Ascending aorta (tissue), 2 donors: ENCODE measurements at regions not wholly inside any gene's neighbourhood (a gene's known extent, or its start where the extent isn't known, plus 50 kb on each side); places are given as distances from the start of the nearest gene placed in this dataset.
"Not testable (repeated sequence)": the region's sequence is repeated elsewhere in the genome, so short reads cannot be mapped to it uniquely, and the experiment has no call there.

Experiments used
- DNase-seq, 2 donors: peaks; one replicate each; pipeline ENCODE4 v3.0.0-alpha.2; 2019; ENCODE audit warnings: low spot score in 2 of 2
- H3K27ac ChIP-seq, 2 donors: fragments of 200-600 bp; sonication (generic); one replicate each; pipeline ENCODE4 v1.5.1; 2016 to 2017; ENCODE audit warnings: mild to moderate bottlenecking in 1 of 2
- H3K27me3 ChIP-seq: fragments of 200-600 bp; sonication (generic); one replicate; pipeline ENCODE4 v1.5.1; 2017
- H3K36me3 ChIP-seq, 2 donors: fragments of 200-600 bp; sonication (generic); one replicate each; pipeline ENCODE4 v1.5.1; 2016
- H3K4me1 ChIP-seq, 2 donors: fragments of 200-600 bp; sonication (generic); one replicate each; pipeline ENCODE4 v1.5.1; 2016 to 2017; ENCODE audit warnings: mild to moderate bottlenecking in 1 of 2
- H3K4me3 ChIP-seq, 2 donors: fragments of 200-600 bp; sonication (generic); one replicate each; pipeline ENCODE4 v1.5.1; 2016 to 2017; ENCODE audit warnings: mild to moderate bottlenecking in 1 of 2
- H3K9me3 ChIP-seq, 2 donors: fragments of 200-600 bp; sonication (generic); one replicate each; pipeline ENCODE4 v1.5.1; 2016
- intact Hi-C: fragments of 100-400 bp; cut with DNase I; formaldehyde crosslinking; loops from one replicate; pipeline ENCODE4 v1.15.1; 2023

- H3K27ac ChIP-seq, H3K27me3 ChIP-seq, H3K36me3 ChIP-seq, H3K4me3 ChIP-seq, DNase-seq, H3K9me3 ChIP-seq, H3K4me1 ChIP-seq, intact Hi-C loops: not testable (repeated sequence)
Observed at GRCh38 chr14:19157106-19157709, 190.0 kb downstream of the POTEM start.

DNA sequence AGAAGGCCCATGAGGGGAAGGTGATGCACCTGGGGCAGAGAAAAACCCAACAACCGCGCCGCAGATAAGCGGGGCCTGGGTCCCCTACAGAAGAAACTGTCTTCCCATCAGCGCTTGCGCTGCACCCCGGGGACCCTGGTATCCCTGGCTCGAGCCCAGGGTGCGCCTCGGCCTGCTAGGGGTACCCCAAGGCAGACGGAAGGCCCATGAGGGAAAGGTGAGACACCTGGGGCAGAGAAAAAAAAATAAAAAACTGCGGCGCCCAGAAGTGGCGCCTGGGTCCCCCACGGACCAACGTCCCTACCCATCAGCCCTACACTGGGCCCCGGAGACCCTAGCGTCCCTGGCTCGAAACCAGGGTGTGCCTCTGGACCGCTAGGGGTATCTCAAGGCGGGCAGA, 190.8 kb downstream of the POTEM start:
- H3K36me3 ChIP-seq, H3K27ac ChIP-seq, H3K4me1 ChIP-seq, DNase-seq, intact Hi-C loops, H3K27me3 ChIP-seq, H3K9me3 ChIP-seq, H3K4me3 ChIP-seq: not testable (repeated sequence)

DNA sequence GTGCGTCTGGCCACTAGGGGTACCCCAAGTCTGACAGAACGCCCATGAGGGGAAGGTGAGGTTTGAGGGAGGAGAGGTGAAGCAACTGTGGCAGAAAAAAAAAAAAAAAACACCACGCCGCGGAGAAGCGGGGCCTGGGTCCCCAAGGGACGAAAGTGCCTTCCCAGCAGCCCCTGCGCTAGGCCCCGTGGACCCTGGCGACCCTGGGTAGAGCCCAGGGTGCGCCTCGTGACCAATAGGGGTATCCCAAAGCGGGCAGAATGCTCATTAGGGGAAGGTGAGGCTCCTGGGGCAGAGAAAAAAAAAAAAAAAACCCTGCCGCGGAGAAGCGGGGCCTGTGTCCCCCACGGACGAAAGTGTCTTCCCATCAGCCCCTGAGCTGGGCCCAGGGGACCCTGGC, 191.4 kb downstream of the POTEM start:
- not testable (repeated sequence) for H3K36me3 ChIP-seq

DNA sequence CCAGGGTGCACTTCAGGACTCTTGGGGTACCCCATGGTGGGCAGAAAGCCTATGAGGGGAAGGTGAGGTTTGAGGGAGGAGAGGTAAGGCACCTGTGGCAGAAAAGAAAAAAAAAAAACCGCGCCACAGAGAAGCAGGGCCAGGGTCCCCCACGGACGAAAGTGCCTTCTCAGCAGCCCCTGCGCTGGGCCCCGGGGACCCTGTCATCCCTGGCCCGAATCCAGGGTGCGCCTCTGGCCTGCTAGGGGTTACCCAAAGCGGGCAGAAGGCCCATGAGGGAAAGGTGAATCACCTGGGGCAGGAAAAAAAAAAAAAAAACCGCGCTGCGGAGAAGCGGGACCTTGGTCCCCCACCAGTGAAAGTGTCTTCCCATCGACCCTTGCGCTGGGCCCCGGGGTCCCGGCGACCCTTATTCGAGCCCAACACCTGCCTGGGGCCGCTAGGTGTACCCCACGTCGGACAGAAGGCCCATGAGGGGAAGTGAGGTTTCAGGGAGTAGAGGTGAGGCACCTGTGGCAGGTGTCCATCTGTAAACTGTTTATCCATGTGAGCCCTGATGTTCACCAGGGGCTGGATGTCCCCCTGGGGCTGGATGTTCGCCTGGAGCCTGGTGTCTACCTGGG, 191.9 kb downstream of the POTEM start:
- intact Hi-C loops, H3K4me3 ChIP-seq, H3K27me3 ChIP-seq, H3K9me3 ChIP-seq, DNase-seq, H3K36me3 ChIP-seq, H3K27ac ChIP-seq, H3K4me1 ChIP-seq: not testable (repeated sequence)

More for the DNA sequence above, 191.4 kb downstream of the POTEM start:
- DNase-seq, H3K4me3 ChIP-seq, intact Hi-C loops, H3K4me1 ChIP-seq, H3K9me3 ChIP-seq, H3K27ac ChIP-seq, H3K27me3 ChIP-seq: not testable (repeated sequence)

- H3K36me3 ChIP-seq, H3K27me3 ChIP-seq, H3K9me3 ChIP-seq, H3K27ac ChIP-seq, intact Hi-C loops, H3K4me3 ChIP-seq, H3K4me1 ChIP-seq: not testable (repeated sequence)
- DNase-seq, result peak in 1 of 2 donors; percentile 55
Observed at GRCh38 chr14:19160379-19160778, 193.1 kb downstream of the POTEM start.

- H3K27ac ChIP-seq, H3K4me1 ChIP-seq, H3K9me3 ChIP-seq, intact Hi-C loops, H3K36me3 ChIP-seq, H3K4me3 ChIP-seq, H3K27me3 ChIP-seq: not testable (repeated sequence)
- DNase-seq, result peak in 1 of 2 donors; percentile 63
Observed at GRCh38 chr14:19161251-19162033, 194.2 kb downstream of the POTEM start.

DNA sequence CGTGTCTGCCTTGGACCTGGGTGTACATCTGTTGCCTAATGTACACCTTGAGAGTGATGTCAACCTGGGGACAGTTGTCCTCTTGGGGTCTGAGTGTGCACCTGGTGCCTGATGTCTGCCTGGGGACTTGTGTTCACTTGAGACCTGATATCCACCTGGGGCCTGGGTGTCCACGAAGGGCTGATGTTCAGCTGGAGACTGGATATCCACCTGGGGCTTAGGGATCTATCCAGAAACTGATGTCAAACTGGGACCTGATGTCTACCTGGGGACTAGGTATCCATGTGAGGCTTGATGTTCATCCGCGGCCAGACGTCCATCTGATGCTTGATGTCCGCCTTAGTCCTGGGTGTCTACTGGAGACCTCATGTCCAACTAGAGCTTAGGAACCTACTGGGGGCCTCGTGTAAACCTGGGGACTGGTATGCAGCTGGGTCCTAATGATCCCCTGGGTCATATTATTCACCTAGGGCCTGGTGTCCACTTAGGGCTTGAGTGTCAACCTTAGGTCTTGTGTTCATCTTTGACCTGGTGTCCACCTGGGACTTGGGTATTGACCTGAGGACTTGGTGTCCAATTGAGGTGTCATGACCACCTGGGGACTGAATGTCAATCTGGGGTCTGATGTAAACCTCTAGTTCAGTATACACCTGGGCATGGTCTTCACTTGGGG, 194.9 kb downstream of the POTEM start:
- H3K9me3 ChIP-seq, H3K27me3 ChIP-seq, intact Hi-C loops, H3K27ac ChIP-seq, H3K4me3 ChIP-seq, H3K36me3 ChIP-seq, H3K4me1 ChIP-seq: not testable (repeated sequence)
- peak in 1 of 2 donors; percentile 51 for DNase-seq

- DNase-seq, H3K27ac ChIP-seq: not testable (repeated sequence)
Observed at GRCh38 chr14:19162920-19163319, 195.7 kb downstream of the POTEM start.

GRCh38 chr14:19163891-19164290, 196.7 kb downstream of the POTEM start:
- H3K36me3 ChIP-seq, H3K27me3 ChIP-seq, intact Hi-C loops, H3K4me1 ChIP-seq, H3K4me3 ChIP-seq, DNase-seq, H3K27ac ChIP-seq, H3K9me3 ChIP-seq: not testable (repeated sequence)

More at GRCh38 chr14:19162920-19163319, 195.7 kb downstream of the POTEM start:
- intact Hi-C loops, H3K4me1 ChIP-seq, H3K36me3 ChIP-seq, H3K27me3 ChIP-seq, H3K9me3 ChIP-seq, H3K4me3 ChIP-seq: not testable (repeated sequence)

- intact Hi-C loops, DNase-seq: not testable (repeated sequence)
Observed at GRCh38 chr14:19164426-19164825, 197.2 kb downstream of the POTEM start.

GRCh38 chr14:19166056-19166455, 198.8 kb downstream of the POTEM start:
- H3K4me3 ChIP-seq, H3K4me1 ChIP-seq, H3K9me3 ChIP-seq, H3K27ac ChIP-seq, H3K36me3 ChIP-seq, intact Hi-C loops, DNase-seq, H3K27me3 ChIP-seq: not testable (repeated sequence)

More at GRCh38 chr14:19164426-19164825, 197.2 kb downstream of the POTEM start:
- not testable (repeated sequence) for H3K27me3 ChIP-seq, H3K4me1 ChIP-seq, H3K27ac ChIP-seq, H3K36me3 ChIP-seq, H3K4me3 ChIP-seq, H3K9me3 ChIP-seq

DNA sequence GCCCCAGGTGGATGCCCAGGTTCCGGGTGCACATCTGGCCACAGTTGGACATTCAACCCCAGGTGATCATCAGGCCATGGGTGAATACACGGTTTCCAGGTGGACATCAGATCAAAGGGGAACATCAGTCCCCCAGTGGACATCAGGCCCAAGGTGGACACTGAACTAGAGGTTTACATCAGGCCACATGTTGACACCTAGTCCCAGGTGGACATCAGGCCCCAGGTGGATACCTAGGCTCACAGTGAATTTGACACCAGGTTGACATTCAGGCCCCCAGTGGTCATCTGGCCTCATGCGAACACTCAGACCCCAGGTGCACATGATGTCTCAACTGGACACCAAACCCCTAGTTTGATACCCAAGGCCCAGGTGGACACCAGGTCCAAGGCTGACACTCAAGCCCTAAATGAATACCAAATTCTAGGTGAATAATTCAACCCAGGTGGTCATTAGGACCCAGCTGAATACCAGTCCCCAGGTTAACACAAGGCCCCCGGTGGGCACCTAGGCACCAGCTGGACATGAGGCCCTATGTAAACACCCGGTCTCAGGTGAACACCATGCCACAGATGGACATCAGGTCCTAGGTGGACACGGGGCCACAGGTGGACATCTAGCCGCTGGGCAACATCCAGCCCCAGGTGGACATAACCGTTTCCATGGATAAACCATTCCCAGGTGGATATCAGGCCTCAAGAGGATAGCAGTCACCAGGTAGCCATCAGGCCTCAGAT, 200.4 kb downstream of the POTEM start:
- peak in 1 of 2 donors; percentile 59 for DNase-seq
- H3K4me1 ChIP-seq, H3K27ac ChIP-seq, H3K36me3 ChIP-seq, H3K9me3 ChIP-seq, intact Hi-C loops, H3K4me3 ChIP-seq, H3K27me3 ChIP-seq: not testable (repeated sequence)

DNA sequence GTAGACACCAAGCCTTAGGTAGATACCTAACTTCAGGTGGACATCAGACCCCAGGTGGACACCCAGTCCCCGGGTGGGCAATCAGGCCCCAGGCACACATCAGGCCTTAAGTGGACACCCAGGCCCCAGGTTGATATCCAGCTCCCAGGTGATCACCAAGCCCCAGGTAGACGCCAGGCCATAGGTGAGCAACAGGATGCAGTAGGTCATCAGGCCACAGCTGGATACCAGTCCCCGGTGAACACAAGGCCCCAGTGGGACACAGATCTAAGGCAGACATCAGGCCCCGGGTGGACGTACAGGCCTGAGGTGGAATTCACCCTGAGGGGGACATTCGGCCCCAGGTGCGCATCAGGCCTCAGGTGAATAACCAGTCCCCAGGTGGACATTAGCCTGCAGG, 201.0 kb downstream of the POTEM start:
- H3K4me1 ChIP-seq, H3K27ac ChIP-seq, H3K27me3 ChIP-seq, intact Hi-C loops, H3K4me3 ChIP-seq, H3K36me3 ChIP-seq, H3K9me3 ChIP-seq: not testable (repeated sequence)
- DNase-seq, result peak in 1 of 2 donors; percentile 58
